ENCODE measurements at regions not wholly inside any gene's neighbourhood (a gene's known extent, or its start where the extent isn't known, plus 50 kb on each side); places are given as distances from the start of the nearest gene placed in this dataset.

DNA sequence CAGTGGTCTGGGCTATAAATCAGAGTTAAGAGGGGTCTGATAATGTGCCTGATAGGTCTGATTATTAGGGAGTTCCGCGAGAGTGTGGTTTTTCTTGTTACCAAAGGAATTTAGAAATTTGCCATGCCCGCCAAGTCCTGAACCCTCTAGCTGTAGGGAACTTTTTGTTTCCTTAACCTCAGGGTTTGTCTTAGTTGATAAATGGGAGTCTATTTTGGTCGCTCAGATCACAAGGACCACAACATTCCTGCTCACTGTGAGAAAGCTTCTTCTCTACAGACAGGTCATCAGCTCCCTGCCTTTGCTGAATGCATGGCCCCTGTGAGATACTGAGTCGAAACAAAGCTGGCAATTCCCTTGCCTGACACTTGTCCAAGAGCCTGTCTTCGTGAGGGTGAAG is 497.8 kb downstream of the HS3ST4 start:
- 26% methylated on average over 6 of the region's 6 CpGs for WGBS
- intact Hi-C loops (cut with DNase I): no loop called here

DNA sequence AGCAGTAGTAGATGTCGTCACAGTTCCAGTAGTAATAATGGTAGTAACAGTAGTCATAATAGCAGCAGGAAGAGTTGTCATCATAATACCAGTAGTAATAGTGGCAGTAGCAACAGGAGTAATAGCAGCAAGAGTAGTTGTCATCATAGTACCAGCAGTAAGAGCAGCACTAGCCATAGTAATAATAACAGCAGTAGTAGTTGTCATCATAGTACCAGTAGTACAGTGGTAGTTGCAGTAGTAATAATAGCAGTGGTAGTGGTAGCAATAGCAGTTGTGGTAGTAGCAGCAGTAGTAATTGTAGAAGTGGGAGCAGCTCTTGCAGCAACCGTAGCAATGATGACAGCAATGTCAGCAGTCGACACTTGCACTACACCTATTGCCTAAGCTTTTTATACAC is 502.8 kb downstream of the HS3ST4 start:
- Histone ChIP-seq H3K27ac (ENCODE audit: low read length) (no peak overlapping the region), H3K9me3 (ENCODE audit: control insufficient read depth, low read length) (no peaks in the 10 kb centered on the region), H3K27me3 (ENCODE audit: control insufficient read depth, insufficient read depth) (no peaks in the 10 kb centered on the region), H3K4me1 (ENCODE audit: control insufficient read depth, insufficient read depth, low read length) (no peaks in the 10 kb centered on the region), H3K4me3 (ENCODE audit: low read length) (no peak overlapping the region)
- intact Hi-C loops (cut with DNase I): no loop called here
- no peak for ATAC-seq
- no peak for DNase-seq
- WGBS: 73% methylated on average over 3 of the region's 3 CpGs

More for the DNA sequence above, 497.8 kb downstream of the HS3ST4 start:
- DNase-seq: no peak
- Histone ChIP-seq H3K27ac (ENCODE audit: low read length) (no peak overlapping the region), H3K27me3 (ENCODE audit: control insufficient read depth, insufficient read depth) (no peaks in the 10 kb centered on the region), H3K9me3 (ENCODE audit: control insufficient read depth, low read length) (no peaks in the 10 kb centered on the region), H3K4me3 (ENCODE audit: low read length) (no peak overlapping the region), H3K4me1 (ENCODE audit: control insufficient read depth, insufficient read depth, low read length) (no peaks in the 10 kb centered on the region)
- no peak for ATAC-seq

GRCh38 chr16:26195225-26195624 is 503.5 kb downstream of the HS3ST4 start:
- 47% methylated on average over 3 of the region's 3 CpGs for WGBS

DNA sequence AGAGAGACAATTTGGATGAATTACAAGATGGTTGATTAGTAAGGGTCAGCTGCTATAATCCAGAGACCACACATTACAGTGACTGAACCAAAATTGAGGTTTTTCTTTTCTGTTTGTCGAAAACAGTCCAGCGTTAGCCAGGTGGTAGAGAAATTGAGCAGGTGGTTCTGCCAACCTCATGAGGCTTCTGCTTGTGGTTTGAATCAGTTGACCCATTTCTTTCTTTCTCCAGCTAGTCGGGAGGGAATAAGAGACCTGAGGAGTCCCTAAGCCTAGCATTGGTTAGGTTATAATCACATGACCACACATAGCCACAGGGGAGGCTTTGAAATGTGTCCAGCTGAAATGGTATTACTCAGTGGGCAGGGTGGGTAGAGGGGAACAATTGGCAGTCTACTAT is 504.6 kb downstream of the HS3ST4 start:
- H3K27me3 ChIP-seq (ENCODE audit: control insufficient read depth, insufficient read depth): no peaks in the 10 kb centered on the region
- no peak for ATAC-seq
- WGBS: 60% methylated on average over 3 of the region's 3 CpGs
- H3K27ac ChIP-seq (ENCODE audit: low read length): no peak overlapping the region
- intact Hi-C loops (cut with DNase I): no loop called here
- H3K4me3 ChIP-seq (ENCODE audit: low read length): no peak overlapping the region
- H3K4me1 ChIP-seq (ENCODE audit: control insufficient read depth, insufficient read depth, low read length): no peaks in the 10 kb centered on the region
- DNase-seq: no peak
- no peaks in the 10 kb centered on the region for H3K9me3 ChIP-seq (ENCODE audit: control insufficient read depth, low read length)

More at GRCh38 chr16:26195225-26195624, 503.5 kb downstream of the HS3ST4 start:
- Histone ChIP-seq H3K9me3 (ENCODE audit: control insufficient read depth, low read length) (no peaks in the 10 kb centered on the region), H3K27ac (ENCODE audit: low read length) (no peak overlapping the region), H3K4me1 (ENCODE audit: control insufficient read depth, insufficient read depth, low read length) (no peaks in the 10 kb centered on the region), H3K27me3 (ENCODE audit: control insufficient read depth, insufficient read depth) (no peaks in the 10 kb centered on the region), H3K4me3 (ENCODE audit: low read length) (no peak overlapping the region)
- intact Hi-C loops (cut with DNase I): no loop called here
- DNase-seq (no peak), ATAC-seq (no peak)

GRCh38 chr16:26196802-26197201 is 505.0 kb downstream of the HS3ST4 start:
- no peak for ATAC-seq
- Histone ChIP-seq H3K27me3 (ENCODE audit: control insufficient read depth, insufficient read depth) (no peaks in the 10 kb centered on the region), H3K4me3 (ENCODE audit: low read length) (no peak overlapping the region), H3K9me3 (ENCODE audit: control insufficient read depth, low read length) (no peaks in the 10 kb centered on the region), H3K27ac (ENCODE audit: low read length) (no peak overlapping the region), H3K4me1 (ENCODE audit: control insufficient read depth, insufficient read depth, low read length) (no peaks in the 10 kb centered on the region)
- intact Hi-C loops (cut with DNase I): no loop called here
- WGBS: 39% methylated on average over 2 of the region's 2 CpGs
- DNase-seq: no peak

- no peak overlapping the region for H3K4me3 ChIP-seq (ENCODE audit: low read length)
- no peak for ATAC-seq
- DNase-seq: no peak
- intact Hi-C loops (cut with DNase I): no loop called here
- H3K9me3 ChIP-seq (ENCODE audit: control insufficient read depth, low read length): no peaks in the 10 kb centered on the region
- H3K27ac ChIP-seq (ENCODE audit: low read length): no peak overlapping the region
- no peaks in the 10 kb centered on the region for H3K27me3 ChIP-seq (ENCODE audit: control insufficient read depth, insufficient read depth)
- WGBS: 22% methylated on average over 4 of the region's 4 CpGs
- H3K4me1 ChIP-seq (ENCODE audit: control insufficient read depth, insufficient read depth, low read length): no peaks in the 10 kb centered on the region
Observed at GRCh38 chr16:26197707-26198106, 505.9 kb downstream of the HS3ST4 start.

- Histone ChIP-seq H3K9me3 (ENCODE audit: control insufficient read depth, low read length) (no peaks in the 10 kb centered on the region), H3K4me1 (ENCODE audit: control insufficient read depth, insufficient read depth, low read length) (no peaks in the 10 kb centered on the region), H3K27ac (ENCODE audit: low read length) (no peak overlapping the region), H3K4me3 (ENCODE audit: low read length) (no peak overlapping the region), H3K27me3 (ENCODE audit: control insufficient read depth, insufficient read depth) (no peaks in the 10 kb centered on the region)
- WGBS: 39% methylated on average over 5 of the region's 5 CpGs
- no peak for DNase-seq
- intact Hi-C loops (cut with DNase I): no loop called here
- no peak for ATAC-seq
Observed at GRCh38 chr16:26198221-26198620, 506.5 kb downstream of the HS3ST4 start.

GRCh38 chr16:26204138-26204537 is 512.4 kb downstream of the HS3ST4 start:
- no peak for ATAC-seq
- no peaks in the 10 kb centered on the region for H3K9me3 ChIP-seq (ENCODE audit: control insufficient read depth, low read length)
- DNase-seq: no peak
- WGBS: 80% methylated on average over 7 of the region's 7 CpGs
- no peaks in the 10 kb centered on the region for H3K27me3 ChIP-seq (ENCODE audit: control insufficient read depth, insufficient read depth)
- intact Hi-C loops (cut with DNase I): no loop called here
- H3K4me1 ChIP-seq (ENCODE audit: control insufficient read depth, insufficient read depth, low read length): no peaks in the 10 kb centered on the region
- H3K27ac ChIP-seq (ENCODE audit: low read length): no peak overlapping the region
- H3K4me3 ChIP-seq (ENCODE audit: low read length): no peak overlapping the region

GRCh38 chr16:26211542-26211941 is 519.8 kb downstream of the HS3ST4 start:
- intact Hi-C loops (cut with DNase I): no loop called here

DNA sequence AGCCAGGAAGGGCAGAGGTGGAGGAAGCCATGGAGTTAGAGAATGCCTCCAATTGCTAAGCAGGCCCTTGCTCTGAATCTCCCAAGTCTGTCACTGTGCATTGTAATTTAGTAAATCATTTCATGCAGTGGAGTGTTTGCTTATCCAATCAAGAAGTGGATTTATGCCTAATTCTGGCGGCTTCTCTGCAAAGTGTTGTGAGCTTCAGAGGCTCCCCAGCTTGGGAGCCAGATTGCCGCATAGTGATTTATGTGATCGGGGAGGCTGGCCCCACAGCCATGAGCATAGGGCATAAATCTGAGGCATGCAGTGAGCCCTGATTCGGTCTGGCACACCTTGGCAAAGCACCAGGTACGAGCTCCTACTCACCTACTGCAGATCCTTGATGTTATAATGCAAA is 520.8 kb downstream of the HS3ST4 start:
- Histone ChIP-seq H3K9me3 (ENCODE audit: control insufficient read depth, low read length) (no peaks in the 10 kb centered on the region), H3K27ac (ENCODE audit: low read length) (no peak overlapping the region), H3K27me3 (ENCODE audit: control insufficient read depth, insufficient read depth) (no peaks in the 10 kb centered on the region), H3K4me1 (ENCODE audit: control insufficient read depth, insufficient read depth, low read length) (no peaks in the 10 kb centered on the region), H3K4me3 (ENCODE audit: low read length) (no peak overlapping the region)
- 81% methylated on average over 5 of the region's 5 CpGs for WGBS
- DNase-seq (no peak), ATAC-seq (no peak)
- intact Hi-C loops (cut with DNase I): no loop called here

More at GRCh38 chr16:26211542-26211941, 519.8 kb downstream of the HS3ST4 start:
- WGBS: 76% methylated on average over 4 of the region's 4 CpGs
- no peak overlapping the region for H3K4me3 ChIP-seq (ENCODE audit: low read length)
- H3K27me3 ChIP-seq (ENCODE audit: control insufficient read depth, insufficient read depth): no peaks in the 10 kb centered on the region
- H3K9me3 ChIP-seq (ENCODE audit: control insufficient read depth, low read length): no peaks in the 10 kb centered on the region
- no peak for ATAC-seq
- H3K4me1 ChIP-seq (ENCODE audit: control insufficient read depth, insufficient read depth, low read length): no peaks in the 10 kb centered on the region
- no peak overlapping the region for H3K27ac ChIP-seq (ENCODE audit: low read length)
- DNase-seq: no peak

- Histone ChIP-seq H3K9me3 (ENCODE audit: control insufficient read depth, low read length) (no peaks in the 10 kb centered on the region), H3K4me1 (ENCODE audit: control insufficient read depth, insufficient read depth, low read length) (no peaks in the 10 kb centered on the region), H3K27me3 (ENCODE audit: control insufficient read depth, insufficient read depth) (no peaks in the 10 kb centered on the region), H3K4me3 (ENCODE audit: low read length) (no peak overlapping the region), H3K27ac (ENCODE audit: low read length) (no peak overlapping the region)
- intact Hi-C loops (cut with DNase I): loop anchor here in 1 of 4 donors (5.0 kb wide), 1 partner anchor 573 kb away; no protein-coding TSS in a partner anchor
- ATAC-seq: no peak
- no peak for DNase-seq
- WGBS: 21% methylated on average over 9 of the region's 9 CpGs
Observed at GRCh38 chr16:26214581-26215174, 522.9 kb downstream of the HS3ST4 start.

- DNase-seq (no peak), ATAC-seq (no peak)
- intact Hi-C loops (cut with DNase I): no loop called here
- Histone ChIP-seq H3K27me3 (ENCODE audit: control insufficient read depth, insufficient read depth) (no peaks in the 10 kb centered on the region), H3K9me3 (ENCODE audit: control insufficient read depth, low read length) (no peaks in the 10 kb centered on the region), H3K4me1 (ENCODE audit: control insufficient read depth, insufficient read depth, low read length) (no peaks in the 10 kb centered on the region), H3K4me3 (ENCODE audit: low read length) (no peak overlapping the region), H3K27ac (ENCODE audit: low read length) (no peak overlapping the region)
Observed at GRCh38 chr16:26220894-26221293, 529.1 kb downstream of the HS3ST4 start.
